K562 (cell line): ENCODE measurements at regions not wholly inside any gene's neighbourhood (a gene's known extent, or its start where the extent isn't known, plus 50 kb on each side); places are given as distances from the start of the nearest gene placed in this dataset.

Source experiments
- ATAC-seq: fragments of 200-7000 bp; cut with Tn5 transposase; 3 replicates; pipeline ENCODE4 v1.9.1; 2020; ENCODE audit warnings: moderate library complexity
- BruUV-seq: library from RNA; stranded (reverse); fragments of 400-500 nt; replicated peaks from 2 replicates; lab custom pipeline; 2021; lab: Mats Ljungman, UMichigan
- CTCF ChIA-PET: fragments of 300-600 bp; formaldehyde crosslinking; extraction: SDS; loops from one replicate; lab custom pipeline; 2021; ENCODE audit warnings: low intra/inter-chr PET ratio; lab: Yijun Ruan, JAX
- POLR2A ChIA-PET: fragments of 300-600, 350-650 bp; sonication (Branson Sonifier 250); formaldehyde crosslinking; extraction: SDS; loops from one replicate; lab custom pipeline; 2021; ENCODE audit warnings: antibody characterized with exemption, inconsistent platforms; lab: Yijun Ruan, JAX
- DNase-seq, 4 experiments: peaks; one replicate each; pipeline versions ENCODE4 v3.0.0 to v3.0.0-alpha.2; 2011 to 2018; ENCODE audit warnings: low spot score in 3 of 4, mixed read lengths in 3 of 4; ENCODE audit errors: extremely low read depth in 1 of 4
- FAIRE-seq: peaks from 2 replicates; lab custom pipeline; 2011; peaks lifted over from hg19 to GRCh38; lab: Jason Lieb, UNC
- H2AFZ ChIP-seq: 2 replicates; pipeline ENCODE4 v1.6.0; 2011; ENCODE audit warnings: low read depth, low read length, control low read depth, inconsistent platforms
- H3K27ac ChIP-seq: fragments of 200-600 bp; 3 replicates; pipeline ENCODE4 v1.8.0; 2011; ENCODE audit warnings: low read depth, mild to moderate bottlenecking, control low read depth, inconsistent platforms, low read length, moderate library complexity, mixed read lengths; ENCODE audit errors: extremely low read depth
- H3K27me3 ChIP-seq, 2 experiments: fragments of 300-600 bp in 1 of 2; 2 replicates in 1 of 2; 3 replicates in 1 of 2; pipeline versions ENCODE4 v1.6.0 to v1.8.0; 2011; ENCODE audit warnings: inconsistent platforms in 2 of 2, low read length in 2 of 2, mild to moderate bottlenecking in 1 of 2, mixed read lengths in 1 of 2, moderate library complexity in 1 of 2; ENCODE audit not compliant: control insufficient read depth in 2 of 2, insufficient read depth in 2 of 2
- H3K36me3 ChIP-seq: fragments of 300-600 bp; 3 replicates; pipeline ENCODE4 v1.8.0; 2011; ENCODE audit warnings: mild to moderate bottlenecking, low read length, inconsistent platforms; ENCODE audit not compliant: control insufficient read depth, insufficient read depth
- H3K4me1 ChIP-seq, 2 experiments: fragments of 200-600 bp in 1 of 2; replicated peaks in 1 of 2; 2 replicates in 1 of 2; 3 replicates in 1 of 2; pipeline versions ENCODE4 v1.5.1 to v1.8.0; 2011; ENCODE audit warnings: inconsistent platforms in 2 of 2, low read length in 2 of 2, mild to moderate bottlenecking in 1 of 2, mixed read lengths in 1 of 2, moderate library complexity in 1 of 2; ENCODE audit not compliant: control insufficient read depth in 2 of 2, insufficient read depth in 2 of 2
- H3K4me2 ChIP-seq: 2 replicates; pipeline ENCODE4 v1.6.1; 2011; ENCODE audit warnings: low read length, control low read depth, inconsistent platforms, mixed read lengths; ENCODE audit not compliant: insufficient read depth
- H3K4me3 ChIP-seq: fragments of 200-600 bp; sonication (generic), shearing (Covaris generic); 2 replicates; pipeline ENCODE4 v1.5.1; 2016; ENCODE audit warnings: control low read depth, inconsistent platforms
- H3K79me2 ChIP-seq: fragments of 200-600 bp; 3 replicates; pipeline ENCODE4 v1.8.0; 2011; ENCODE audit warnings: low read length, inconsistent platforms; ENCODE audit not compliant: control insufficient read depth, insufficient read depth
- H3K9ac ChIP-seq, 2 experiments: 2 replicates each; pipeline versions ENCODE4 v1.6.0 to v1.6.1; 2011; ENCODE audit warnings: low read depth in 2 of 2, low read length in 2 of 2, control low read depth in 1 of 2, inconsistent platforms in 1 of 2, mild to moderate bottlenecking in 1 of 2, mixed read lengths in 1 of 2; ENCODE audit not compliant: insufficient read depth in 1 of 2
- H3K9me1 ChIP-seq: one replicate; pipeline ENCODE4 v1.6.0; 2011; ENCODE audit warnings: inconsistent platforms, mild to moderate bottlenecking, low read length, moderate library complexity; ENCODE audit not compliant: control insufficient read depth, insufficient read depth
- H3K9me3 ChIP-seq: replicated peaks from 2 replicates; pipeline ENCODE4 v1.5.1; 2011; ENCODE audit warnings: low read depth, low read length, inconsistent platforms; ENCODE audit not compliant: control insufficient read depth, insufficient read depth
- H4K20me1 ChIP-seq: replicated peaks from 2 replicates; pipeline ENCODE4 v1.6.1; 2011; ENCODE audit warnings: low read length, inconsistent platforms, mixed read lengths; ENCODE audit not compliant: control insufficient read depth, insufficient read depth
- ETS2 ChIP-seq: IDR thresholded peaks from 2 replicates; pipeline ENCODE4 v1.6.1; 2016; ENCODE audit warnings: borderline replicate concordance, missing genetic modification characterization, mild to moderate bottlenecking, moderate library complexity, missing compliant biosample characterization; ENCODE audit not compliant: poor library complexity, severe bottlenecking
- FOXK1 ChIP-seq: sonication (generic); formaldehyde crosslinking; IDR thresholded peaks from 2 replicates; pipeline ENCODE4 v1.8.0; 2022; ENCODE audit warnings: missing genetic modification reagents, mild to moderate bottlenecking, borderline replicate concordance
- FOXO4 ChIP-seq: fragments of 450-650 bp; formaldehyde crosslinking; IDR thresholded peaks from 2 replicates; pipeline ENCODE4 v1.4.0; 2020; ENCODE audit warnings: mild to moderate bottlenecking, moderate library complexity
- FOXP1 ChIP-seq: sonication (generic); formaldehyde crosslinking; IDR thresholded peaks from 2 replicates; pipeline ENCODE4 v1.8.0; 2022; ENCODE audit warnings: mild to moderate bottlenecking, missing genetic modification reagents
- SIN3A ChIP-seq, 2 experiments: fragments of 150-350 bp in 1 of 2; IDR thresholded peaks; 2 replicates each; pipeline ENCODE4 v1.6.1; 2011 to 2016; ENCODE audit warnings: borderline replicate concordance in 2 of 2, low read depth in 2 of 2, low read length in 2 of 2, mild to moderate bottlenecking in 2 of 2, moderate library complexity in 2 of 2; ENCODE audit not compliant: control insufficient read depth in 1 of 2
- TRIM24 ChIP-seq, 2 experiments: fragments of 450-650 bp; IDR thresholded peaks; 2 replicates each; pipeline ENCODE4 v1.6.1; 2016
- YBX1 ChIP-seq: fragments of 450-650 bp; IDR thresholded peaks from 2 replicates; pipeline ENCODE4 v1.7.1; 2016; ENCODE audit warnings: mild to moderate bottlenecking
- WGBS: fragments of 100-300 bp; shearing (Covaris generic); methylation state at CpG from one replicate; pipeline ENCODE4 v1.1.6; 2016; ENCODE audit warnings: low coverage, mixed read lengths; ENCODE audit not compliant: insufficient coverage; ENCODE audit errors: missing lambda C conversion rate; 5-methylcytosine and 5-hydroxymethylcytosine counted together
- in situ Hi-C: fragments of 300-500 bp; cut with MboI; formaldehyde crosslinking; loops from 4 replicates; pipeline ENCODE4 v1.15.0; 2018; ENCODE audit warnings: inconsistent platforms, mixed read lengths
- intact Hi-C: fragments of 100-400 bp; cut with micrococcal nuclease; formaldehyde crosslinking; loops from 2 replicates; pipeline ENCODE4 v1.14.2; 2022

DNA sequence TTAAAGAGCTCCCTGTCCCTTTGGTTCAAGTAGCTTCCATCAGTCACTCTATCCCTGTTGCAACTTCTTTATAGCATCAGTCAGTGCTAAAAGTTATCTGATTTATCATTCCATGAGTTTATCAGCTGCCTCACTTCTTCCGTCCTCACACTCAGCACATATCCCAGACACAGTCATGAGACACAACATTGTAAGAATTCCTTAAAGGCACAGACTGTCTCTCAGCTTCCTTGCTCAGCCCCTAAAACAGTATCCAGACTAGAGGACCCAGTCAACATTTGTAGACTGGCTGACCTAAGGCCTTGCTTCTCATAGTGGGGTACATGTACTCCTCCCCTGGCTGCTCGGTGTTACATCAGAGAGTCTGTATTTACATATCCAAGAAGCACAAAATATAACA, 164.9 kb upstream of the ADGRL2 start:
- Histone ChIP-seq H3K27ac (no peak overlapping the region), H3K9me3 (no peaks in the 10 kb centered on the region), H3K9me1 (no peaks in the 10 kb centered on the region), H3K4me3 (no peak overlapping the region), H4K20me1 (no peaks in the 10 kb centered on the region), H3K27me3 (no peaks in the 10 kb centered on the region), H3K79me2 (no peaks in the 10 kb centered on the region), H3K9ac (no peak overlapping the region), H3K4me2 (no peak overlapping the region), H2AFZ (no peak overlapping the region), H3K4me1 (no peaks in the 10 kb centered on the region), H3K36me3 (no peaks in the 10 kb centered on the region)
- DNase-seq (no peak), FAIRE-seq (no peak), ATAC-seq (no peak)
- intact Hi-C loops (no loop called here), in situ Hi-C loops (no loop called here)
- ChIA-PET POLR2A (no interaction called here), CTCF (no interaction called here)
- TF ChIP-seq YBX1 (no peak), ETS2 (no peak), TRIM24 (IDR thresholded peaks at IDR 0.05) (no peak), FOXO4 (CRISPR knock-in tag) (no peak), FOXK1 (CRISPR knock-in tag) (no peak), FOXP1 (no peak), SIN3A (IDR thresholded peaks at IDR 0.05; ENCODE audit: borderline replicate concordance in 2 of 2, control insufficient read depth in 1 of 2, low read depth in 2 of 2, low read length in 2 of 2) (no peak)
- WGBS, result 0% methylated on average over 2 of the region's 2 CpGs
- no TSS peak for BruUV-seq
